ENCODE measurements at regions not wholly inside any gene's neighbourhood (a gene's known extent, or its start where the extent isn't known, plus 50 kb on each side); places are given as distances from the start of the nearest gene placed in this dataset.

- Histone ChIP-seq H3K4me2 (peak overlapping the region in 10 of 11 experiments; percentile 53 to 88 (median 74); a peak in 18 of 22 replicates), H3K4me3 (no peak overlapping the region), H3K27ac (peak overlapping the region in 6 of 11 experiments; percentile 3 to 68 (median 44); a peak in 6 of 22 replicates), H3K9me3 (replicated peaks in 1 of 11) (0 out of 22 replicates have a peak, but pooled peaks cover 0 to 6% (median 0%) of the 10 kb centered on the region in 11 experiments), H3K4me1 (peaks cover 15 to 46% (median 36%) of the 10 kb centered on the region in 10 experiments), H3K27me3 (no peaks in the 10 kb centered on the region), H3K9ac (no peak overlapping the region), H4K20me1 (no peaks in the 10 kb centered on the region), H3K36me3 (no peaks in the 10 kb centered on the region)
- TF ChIP-seq Cebpa-rat (IDR thresholded peaks at IDR 0.05), result no peak
These were observed 500.4 kb downstream of the IRX1 start for GRCh38 chr5:4095918-4096630.

GRCh38 chr5:4097199-4097598 lies 501.6 kb downstream of the IRX1 start:
- H3K4me1 ChIP-seq, result peaks cover 15 to 46% (median 36%) of the 10 kb centered on the region in 10 experiments
- H3K36me3 ChIP-seq, result no peaks in the 10 kb centered on the region
- H4K20me1 ChIP-seq, result no peaks in the 10 kb centered on the region
- H3K4me3 ChIP-seq, result peak overlapping the region in 3 of 10 experiments; percentile 16 to 38 (median 24); a peak in 3 of 20 replicates
- peak overlapping the region; percentile 53 to 88 (median 73) for H3K4me2 ChIP-seq
- H3K9ac ChIP-seq, result no peak overlapping the region; a peak in 1 of 22 replicates
- no peak for TF ChIP-seq Cebpa-rat (IDR thresholded peaks at IDR 0.05)
- H3K27ac ChIP-seq, result peak overlapping the region in 8 of 11 experiments; percentile 34 to 68 (median 49); a peak in 14 of 22 replicates
- H3K9me3 ChIP-seq (replicated peaks in 1 of 11), result 0 out of 22 replicates have a peak, but pooled peaks cover 0 to under 1% (median 0%) of the 10 kb centered on the region in 11 experiments
- no peaks in the 10 kb centered on the region for H3K27me3 ChIP-seq

GRCh38 chr5:4098226-4098625 lies 502.6 kb downstream of the IRX1 start:
- no peak overlapping the region for H3K4me3 ChIP-seq
- no peaks in the 10 kb centered on the region for H3K27me3 ChIP-seq
- H3K4me2 ChIP-seq, result peak overlapping the region in 9 of 11 experiments; percentile 53 to 88 (median 74); a peak in 18 of 22 replicates
- H3K9me3 ChIP-seq (replicated peaks in 1 of 11), result no peaks in the 10 kb centered on the region
- peak overlapping the region in 6 of 11 experiments; percentile 6 to 68 (median 48); a peak in 8 of 22 replicates for H3K27ac ChIP-seq
- no peak for TF ChIP-seq Cebpa-rat (IDR thresholded peaks at IDR 0.05)
- no peaks in the 10 kb centered on the region for H3K36me3 ChIP-seq
- H3K4me1 ChIP-seq, result peaks cover 15 to 46% (median 36%) of the 10 kb centered on the region in 10 experiments
- no peaks in the 10 kb centered on the region for H4K20me1 ChIP-seq
- no peak overlapping the region for H3K9ac ChIP-seq

GRCh38 chr5:4099386-4099785 lies 503.8 kb downstream of the IRX1 start:
- no peak for TF ChIP-seq Cebpa-rat (IDR thresholded peaks at IDR 0.05)
- Histone ChIP-seq H3K4me1 (peaks cover 15 to 39% (median 33%) of the 10 kb centered on the region in 10 experiments), H3K36me3 (no peaks in the 10 kb centered on the region), H3K9ac (no peak overlapping the region), H3K27me3 (no peaks in the 10 kb centered on the region), H4K20me1 (no peaks in the 10 kb centered on the region), H3K4me2 (no peak overlapping the region), H3K9me3 (replicated peaks in 1 of 11) (no peaks in the 10 kb centered on the region), H3K27ac (no peak overlapping the region), H3K4me3 (no peak overlapping the region)

- no peak overlapping the region for H3K9ac ChIP-seq
- TF ChIP-seq Cebpa-rat (IDR thresholded peaks at IDR 0.05), result no peak
- H3K9me3 ChIP-seq (replicated peaks in 1 of 11), result no peaks in the 10 kb centered on the region
- no peaks in the 10 kb centered on the region for H3K36me3 ChIP-seq
- H3K4me1 ChIP-seq, result peaks cover 22 to 44% (median 39%) of the 10 kb centered on the region in 10 experiments
- H3K4me2 ChIP-seq, result no peak overlapping the region
- no peaks in the 10 kb centered on the region for H3K27me3 ChIP-seq
- H4K20me1 ChIP-seq, result no peaks in the 10 kb centered on the region
- H3K27ac ChIP-seq, result no peak overlapping the region
- H3K4me3 ChIP-seq, result no peak overlapping the region
These were observed 505.1 kb downstream of the IRX1 start for GRCh38 chr5:4100739-4101138.

- Histone ChIP-seq H3K4me2 (no peak overlapping the region), H4K20me1 (no peaks in the 10 kb centered on the region), H3K9me3 (replicated peaks in 1 of 11) (no peaks in the 10 kb centered on the region), H3K9ac (no peak overlapping the region), H3K4me1 (peaks cover 22 to 40% (median 35%) of the 10 kb centered on the region in 10 experiments), H3K36me3 (no peaks in the 10 kb centered on the region), H3K27me3 (no peaks in the 10 kb centered on the region), H3K27ac (no peak overlapping the region), H3K4me3 (no peak overlapping the region)
- TF ChIP-seq Cebpa-rat (IDR thresholded peaks at IDR 0.05), result no peak
These were observed 505.6 kb downstream of the IRX1 start for GRCh38 chr5:4101189-4101588.

GRCh38 chr5:4104831-4105597 lies 509.4 kb downstream of the IRX1 start:
- Histone ChIP-seq H3K9ac (no peak overlapping the region), H3K9me3 (replicated peaks in 1 of 11) (no peaks in the 10 kb centered on the region), H3K36me3 (no peaks in the 10 kb centered on the region), H3K27ac (peak overlapping the region in 2 of 11 experiments; percentile 1 to 19; a peak in 1 of 22 replicates), H3K4me2 (peak overlapping the region in 9 of 11 experiments; percentile 13 to 63 (median 45); a peak in 17 of 22 replicates), H3K27me3 (no peaks in the 10 kb centered on the region), H4K20me1 (no peaks in the 10 kb centered on the region), H3K4me3 (no peak overlapping the region), H3K4me1 (peaks cover 5 to 16% (median 9%) of the 10 kb centered on the region in 10 experiments; a peak in 16 of 20 replicates)
- no peak for TF ChIP-seq Cebpa-rat (IDR thresholded peaks at IDR 0.05)

GRCh38 chr5:4108690-4109089 lies 513.1 kb downstream of the IRX1 start:
- no peak overlapping the region for H3K4me3 ChIP-seq
- H3K4me1 ChIP-seq, result peaks cover 5 to 16% (median 9%) of the 10 kb centered on the region in 10 experiments; a peak in 16 of 20 replicates
- no peak overlapping the region for H3K4me2 ChIP-seq
- no peaks in the 10 kb centered on the region for H4K20me1 ChIP-seq
- no peak overlapping the region for H3K9ac ChIP-seq
- H3K27me3 ChIP-seq, result no peaks in the 10 kb centered on the region
- no peak overlapping the region for H3K27ac ChIP-seq
- TF ChIP-seq Cebpa-rat (IDR thresholded peaks at IDR 0.05), result no peak
- H3K36me3 ChIP-seq, result no peaks in the 10 kb centered on the region
- H3K9me3 ChIP-seq (replicated peaks in 1 of 11), result no peaks in the 10 kb centered on the region

GRCh38 chr5:4113426-4113825 lies 517.8 kb downstream of the IRX1 start:
- Histone ChIP-seq H3K9me3 (replicated peaks in 1 of 11) (no peaks in the 10 kb centered on the region), H3K4me1 (peaks cover 0 to 4% (median 0%) of the 10 kb centered on the region in 10 experiments; a peak in 1 of 20 replicates), H3K27ac (no peak overlapping the region)

More at GRCh38 chr5:4113426-4113825, 517.8 kb downstream of the IRX1 start:
- H3K36me3 ChIP-seq, result no peaks in the 10 kb centered on the region
- H3K9ac ChIP-seq, result no peak overlapping the region
- no peaks in the 10 kb centered on the region for H3K27me3 ChIP-seq
- no peak for TF ChIP-seq Cebpa-rat (IDR thresholded peaks at IDR 0.05)
- no peaks in the 10 kb centered on the region for H4K20me1 ChIP-seq
- H3K4me3 ChIP-seq, result no peak overlapping the region
- no peak overlapping the region for H3K4me2 ChIP-seq

Measured in BLaER1 treated with 17β-estradiol and CSF1 and Interleukin-3, amounts not matched to agents 10 nM and 100 nM (cell line).